ENCODE measurements at regions not wholly inside any gene's neighbourhood (a gene's known extent, or its start where the extent isn't known, plus 50 kb on each side); places are given as distances from the start of the nearest gene placed in this dataset.

GRCh38 chr12:88638966-88639760 is 58.9 kb upstream of the KITLG start:
- no peak for DNase-seq (ENCODE audit: low read depth in 2 of 2)

DNA sequence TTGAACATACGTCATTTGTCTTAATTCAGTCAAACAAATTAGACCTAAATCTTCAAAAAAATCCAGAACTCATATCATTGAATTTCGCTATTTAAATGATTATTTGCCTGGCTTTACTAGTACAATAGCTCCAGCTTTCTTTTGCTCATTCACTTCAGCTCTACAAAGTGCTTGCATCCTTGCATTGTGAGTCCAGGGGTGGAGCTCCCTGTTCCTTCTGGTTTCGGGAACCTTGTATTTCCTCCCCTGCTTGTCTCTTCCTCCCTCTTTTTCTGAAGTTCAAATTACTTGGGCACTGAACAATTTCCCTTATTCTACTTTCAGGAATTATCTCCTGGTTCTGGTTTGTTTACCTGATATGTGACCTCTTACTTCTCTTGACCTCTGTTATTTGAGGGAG is 58.1 kb upstream of the KITLG start:
- no peak for DNase-seq (ENCODE audit: low read depth in 2 of 2)

- no peak for DNase-seq (ENCODE audit: low read depth in 2 of 2)
Measured at GRCh38 chr12:88634008-88634407, 53.7 kb upstream of the KITLG start.

GRCh38 chr12:88633312-88633711 is 53.0 kb upstream of the KITLG start:
- DNase-seq (ENCODE audit: low read depth in 2 of 2): no peak

- DNase-seq (ENCODE audit: low read depth in 2 of 2): no peak
Measured at GRCh38 chr12:88630561-88630960, 50.3 kb upstream of the KITLG start.
